GM10266 (cell line): ENCODE measurements at regions not wholly inside any gene's neighbourhood (a gene's known extent, or its start where the extent isn't known, plus 50 kb on each side); places are given as distances from the start of the nearest gene placed in this dataset.

Source experiments
- DNase-seq: peaks from one replicate; pipeline ENCODE4 v3.0.0; 2012; ENCODE audit errors: extremely low spot score
- TF ChIP-seq, protein P1 (sequence below): IDR thresholded peaks from 2 replicates; pipeline ENCODE4 v1.5.1; 2012; ENCODE audit warnings: mild to moderate bottlenecking, low read depth; ENCODE audit not compliant: control insufficient read depth, insufficient read depth; ENCODE audit errors: missing control alignments

DNA sequence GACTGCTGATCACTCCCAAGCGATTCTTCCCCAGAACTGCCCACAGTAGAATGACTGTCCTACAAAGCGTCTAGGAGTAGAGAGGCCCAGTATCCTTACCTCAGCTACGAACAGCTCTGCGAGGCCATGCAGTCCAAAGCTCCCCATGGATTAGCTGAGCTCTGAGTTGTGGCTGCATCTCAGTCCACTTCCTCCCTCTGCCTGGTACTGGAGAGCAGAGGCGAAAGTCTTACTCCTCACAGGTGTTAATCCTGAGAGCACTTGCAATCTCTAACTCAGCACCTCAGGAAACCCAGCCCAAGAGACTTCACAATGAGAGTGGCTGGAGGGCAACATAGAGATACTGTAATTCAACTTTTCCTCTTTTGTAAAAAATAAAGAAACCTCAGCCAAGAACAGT lies 493.1 kb downstream of the BCAT1 start:
- TF ChIP-seq, protein P1, sequence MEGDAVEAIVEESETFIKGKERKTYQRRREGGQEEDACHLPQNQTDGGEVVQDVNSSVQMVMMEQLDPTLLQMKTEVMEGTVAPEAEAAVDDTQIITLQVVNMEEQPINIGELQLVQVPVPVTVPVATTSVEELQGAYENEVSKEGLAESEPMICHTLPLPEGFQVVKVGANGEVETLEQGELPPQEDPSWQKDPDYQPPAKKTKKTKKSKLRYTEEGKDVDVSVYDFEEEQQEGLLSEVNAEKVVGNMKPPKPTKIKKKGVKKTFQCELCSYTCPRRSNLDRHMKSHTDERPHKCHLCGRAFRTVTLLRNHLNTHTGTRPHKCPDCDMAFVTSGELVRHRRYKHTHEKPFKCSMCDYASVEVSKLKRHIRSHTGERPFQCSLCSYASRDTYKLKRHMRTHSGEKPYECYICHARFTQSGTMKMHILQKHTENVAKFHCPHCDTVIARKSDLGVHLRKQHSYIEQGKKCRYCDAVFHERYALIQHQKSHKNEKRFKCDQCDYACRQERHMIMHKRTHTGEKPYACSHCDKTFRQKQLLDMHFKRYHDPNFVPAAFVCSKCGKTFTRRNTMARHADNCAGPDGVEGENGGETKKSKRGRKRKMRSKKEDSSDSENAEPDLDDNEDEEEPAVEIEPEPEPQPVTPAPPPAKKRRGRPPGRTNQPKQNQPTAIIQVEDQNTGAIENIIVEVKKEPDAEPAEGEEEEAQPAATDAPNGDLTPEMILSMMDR = no peak
- DNase-seq = no peak

DNA sequence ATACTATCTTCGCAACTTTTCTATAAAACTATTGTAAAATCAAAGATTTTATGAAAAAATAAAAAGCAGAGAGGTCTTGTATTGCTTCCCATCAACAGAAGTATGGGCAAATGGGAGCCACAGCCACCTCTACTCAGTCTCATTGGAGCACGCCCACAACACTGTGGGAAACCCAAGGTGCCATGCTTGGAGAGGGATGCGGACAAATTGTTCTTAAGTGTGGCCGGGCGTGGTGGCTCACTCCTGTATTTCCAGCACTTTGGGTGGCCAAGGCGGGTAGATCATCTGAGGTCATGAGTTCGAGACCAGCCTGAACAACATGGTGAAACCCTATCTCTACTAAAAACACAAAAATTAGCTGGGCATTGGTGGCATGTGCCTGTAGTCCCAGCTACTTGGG lies 498.2 kb upstream of the SOX5 start:
- no peak for DNase-seq
- TF ChIP-seq, protein P1 = no peak

DNA sequence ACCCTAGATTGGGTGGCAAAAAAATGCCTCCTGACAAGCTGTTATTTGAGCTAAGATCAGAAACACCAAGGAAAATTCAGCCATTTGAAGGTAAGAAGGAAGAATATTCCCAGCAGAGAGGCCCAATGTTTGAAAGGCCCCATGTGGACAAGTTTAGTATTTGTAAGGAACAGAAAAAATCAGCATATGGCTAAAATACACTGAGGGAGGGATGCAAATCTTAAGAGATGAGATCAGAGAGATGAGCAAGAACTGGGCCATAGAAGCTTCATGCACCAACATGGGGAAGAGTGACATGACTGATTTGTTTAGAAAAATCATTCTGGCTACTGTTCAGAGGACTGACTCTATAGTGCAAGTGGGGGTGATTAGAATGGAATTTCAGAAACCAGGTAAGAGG lies 496.8 kb upstream of the SOX5 start:
- TF ChIP-seq, protein P1 = no peak
- DNase-seq = no peak

DNA sequence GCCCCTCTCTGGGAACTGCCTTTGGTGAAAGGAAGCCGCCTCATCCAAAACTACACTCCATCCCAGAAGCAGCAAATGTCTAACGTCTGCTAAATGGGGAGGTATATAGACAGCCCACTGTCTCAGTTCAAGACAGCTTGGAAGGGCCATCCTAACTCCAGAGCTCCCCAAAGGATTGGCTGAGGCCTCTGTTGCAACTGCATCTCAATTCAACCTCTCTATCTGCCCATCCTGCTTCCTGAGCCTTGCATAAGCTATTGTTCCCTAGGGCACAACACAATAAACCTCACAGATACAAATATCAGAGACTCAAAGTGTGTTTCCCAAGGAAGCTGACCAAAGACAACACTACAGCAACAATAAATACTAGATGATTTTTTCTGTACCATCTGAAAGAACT lies 495.2 kb upstream of the SOX5 start:
- DNase-seq = no peak
- TF ChIP-seq, protein P1 = no peak

DNA sequence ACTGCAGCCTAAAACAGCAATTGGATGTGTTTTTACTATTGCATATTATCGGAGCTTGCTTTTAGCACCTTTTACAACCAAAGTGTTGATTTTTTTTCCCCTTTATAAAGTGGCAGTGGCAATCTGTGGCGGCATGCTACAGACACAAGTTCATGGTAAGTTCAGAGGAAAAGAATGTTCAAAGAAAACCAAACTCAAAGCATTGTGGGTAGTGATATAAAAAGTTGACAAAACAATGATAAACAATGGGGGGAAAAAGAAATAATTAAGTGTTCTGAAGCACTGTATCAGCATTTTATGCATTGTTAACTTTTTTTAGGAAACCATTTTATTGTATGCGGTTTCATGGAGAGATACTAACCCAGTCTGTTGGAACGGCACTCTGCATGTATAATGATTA lies 492.0 kb upstream of the SOX5 start:
- TF ChIP-seq, protein P1 = no peak

DNA sequence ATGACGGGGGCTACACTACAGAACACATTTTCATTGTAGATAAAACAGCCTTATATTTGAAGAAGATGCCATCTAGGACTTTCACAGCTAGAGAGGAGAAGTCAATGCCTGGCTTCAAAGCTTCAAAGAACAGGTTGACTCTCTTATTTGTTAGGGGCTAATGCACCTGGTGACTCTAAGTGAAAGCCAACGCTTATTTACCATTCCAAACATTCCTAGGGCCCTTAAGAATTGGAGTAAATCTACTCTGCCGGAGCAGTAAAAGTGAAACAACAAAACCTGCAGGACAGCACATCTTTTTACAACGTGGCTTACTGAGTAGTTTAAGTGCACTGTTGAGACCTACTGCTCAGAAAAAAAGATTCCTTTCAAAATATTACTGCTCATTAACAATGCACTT lies 487.2 kb upstream of the SOX5 start:
- TF ChIP-seq, protein P1 = no peak

More for the DNA sequence above, 492.0 kb upstream of the SOX5 start:
- no peak for DNase-seq

DNA sequence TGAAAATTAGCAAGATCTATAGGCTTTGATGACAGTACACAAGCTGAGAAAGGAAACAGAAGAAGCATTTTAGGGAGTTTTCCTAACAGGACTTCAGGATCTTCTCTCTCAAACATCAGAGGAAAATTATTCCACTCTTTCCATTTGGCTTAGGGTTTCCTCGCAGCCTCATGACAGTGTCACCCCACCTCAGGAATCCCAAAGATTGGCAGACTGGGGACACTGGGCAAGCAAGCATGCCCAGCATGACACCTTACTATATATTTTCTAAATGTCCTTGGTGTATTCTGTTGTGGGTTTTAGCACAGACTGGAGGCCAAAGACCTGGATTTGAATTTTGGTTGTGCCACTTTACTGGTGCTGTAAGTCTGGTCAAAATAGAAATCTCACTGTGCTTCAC lies 482.4 kb upstream of the SOX5 start:
- no peak for DNase-seq
- TF ChIP-seq, protein P1 = no peak

More for the DNA sequence above, 487.2 kb upstream of the SOX5 start:
- no peak for DNase-seq

DNA sequence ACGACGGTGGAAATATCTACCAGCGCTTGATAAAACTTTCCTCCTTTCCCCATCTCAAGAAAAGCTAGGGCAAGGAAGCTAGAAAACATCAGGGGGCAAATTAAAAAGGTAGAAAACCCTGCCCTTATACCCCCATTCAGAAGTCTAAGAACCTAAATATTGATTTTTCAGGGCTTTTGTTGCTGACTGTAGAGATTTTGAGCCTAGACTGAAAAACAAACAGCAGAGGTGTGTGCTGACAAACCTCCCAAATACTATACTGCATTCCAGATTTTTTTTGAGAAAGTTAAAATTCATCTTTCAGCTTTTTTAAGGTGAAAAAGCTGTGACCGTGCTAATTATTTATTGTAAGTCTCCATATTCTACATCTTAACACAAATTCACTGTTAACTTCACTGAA lies 478.3 kb upstream of the SOX5 start:
- TF ChIP-seq, protein P1 = no peak
- no peak for DNase-seq
